ENCODE measurements at regions not wholly inside any gene's neighbourhood (a gene's known extent, or its start where the extent isn't known, plus 50 kb on each side); places are given as distances from the start of the nearest gene placed in this dataset.

- TF ChIP-seq POLR2A (IDR thresholded peaks at IDR 0.05) (no peak), CTCF (IDR thresholded peaks at IDR 0.05) (no peak)
Observed at GRCh38 chr13:40172878-40173277, 493.6 kb downstream of the FOXO1 start.
